ENCODE measurements at regions not wholly inside any gene's neighbourhood (a gene's known extent, or its start where the extent isn't known, plus 50 kb on each side); places are given as distances from the start of the nearest gene placed in this dataset.

DNA sequence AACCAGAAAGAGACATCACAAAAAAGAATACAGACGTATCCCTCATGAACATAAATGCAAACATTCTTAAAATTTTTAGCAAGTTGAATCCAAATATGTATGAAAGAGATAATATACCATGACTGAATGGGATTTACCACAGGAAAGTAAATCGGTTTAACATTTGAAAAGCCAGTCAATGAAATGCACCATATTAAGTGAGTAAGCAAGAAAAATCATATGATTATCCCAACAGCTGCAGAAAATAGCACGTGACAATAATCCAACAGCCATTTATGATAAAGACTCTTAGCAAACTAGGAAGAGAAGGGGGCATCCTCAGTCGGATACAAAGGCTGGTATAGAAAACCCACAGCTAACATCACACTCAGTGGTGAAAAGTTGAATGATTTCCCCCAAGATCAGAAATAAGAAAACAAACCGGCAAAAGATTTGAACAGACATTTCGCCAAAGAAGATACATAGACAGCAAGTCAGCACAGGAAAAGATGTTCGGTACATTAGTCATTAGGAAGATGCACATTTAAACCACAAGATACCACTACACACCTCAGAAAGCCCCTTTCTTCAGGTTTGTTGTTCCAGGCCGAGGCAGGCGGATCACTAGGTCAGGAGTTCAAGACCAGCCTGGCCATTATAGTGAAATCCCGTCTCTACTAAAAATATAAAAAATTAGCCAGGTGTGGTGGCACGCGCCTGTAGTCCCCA is 144.3 kb downstream of the INHBB start:
- TF ChIP-seq, protein P1, sequence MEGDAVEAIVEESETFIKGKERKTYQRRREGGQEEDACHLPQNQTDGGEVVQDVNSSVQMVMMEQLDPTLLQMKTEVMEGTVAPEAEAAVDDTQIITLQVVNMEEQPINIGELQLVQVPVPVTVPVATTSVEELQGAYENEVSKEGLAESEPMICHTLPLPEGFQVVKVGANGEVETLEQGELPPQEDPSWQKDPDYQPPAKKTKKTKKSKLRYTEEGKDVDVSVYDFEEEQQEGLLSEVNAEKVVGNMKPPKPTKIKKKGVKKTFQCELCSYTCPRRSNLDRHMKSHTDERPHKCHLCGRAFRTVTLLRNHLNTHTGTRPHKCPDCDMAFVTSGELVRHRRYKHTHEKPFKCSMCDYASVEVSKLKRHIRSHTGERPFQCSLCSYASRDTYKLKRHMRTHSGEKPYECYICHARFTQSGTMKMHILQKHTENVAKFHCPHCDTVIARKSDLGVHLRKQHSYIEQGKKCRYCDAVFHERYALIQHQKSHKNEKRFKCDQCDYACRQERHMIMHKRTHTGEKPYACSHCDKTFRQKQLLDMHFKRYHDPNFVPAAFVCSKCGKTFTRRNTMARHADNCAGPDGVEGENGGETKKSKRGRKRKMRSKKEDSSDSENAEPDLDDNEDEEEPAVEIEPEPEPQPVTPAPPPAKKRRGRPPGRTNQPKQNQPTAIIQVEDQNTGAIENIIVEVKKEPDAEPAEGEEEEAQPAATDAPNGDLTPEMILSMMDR (conservative IDR thresholded peaks at IDR 0.05 in 1 of 2, IDR thresholded peaks at IDR 0.05 in 1 of 2; ENCODE audit: low read depth in 1 of 2, low read length in 2 of 2) = no peak
- no peak for TF ChIP-seq EZH2 (IDR thresholded peaks at IDR 0.05; ENCODE audit: low read length, missing control alignments)
